NT2/D1 (cell line): ENCODE measurements at regions not wholly inside any gene's neighbourhood (a gene's known extent, or its start where the extent isn't known, plus 50 kb on each side); places are given as distances from the start of the nearest gene placed in this dataset.

ENCODE experiments used
- YY1 ChIP-seq: IDR thresholded peaks from 2 replicates; pipeline ENCODE4 v1.6.1; 2011; ENCODE audit not compliant: insufficient read length, insufficient read depth
- ZNF274 ChIP-seq: IDR thresholded peaks from 2 replicates; pipeline ENCODE4 v1.6.1; 2011; ENCODE audit warnings: mild to moderate bottlenecking, low read depth, low read length

DNA sequence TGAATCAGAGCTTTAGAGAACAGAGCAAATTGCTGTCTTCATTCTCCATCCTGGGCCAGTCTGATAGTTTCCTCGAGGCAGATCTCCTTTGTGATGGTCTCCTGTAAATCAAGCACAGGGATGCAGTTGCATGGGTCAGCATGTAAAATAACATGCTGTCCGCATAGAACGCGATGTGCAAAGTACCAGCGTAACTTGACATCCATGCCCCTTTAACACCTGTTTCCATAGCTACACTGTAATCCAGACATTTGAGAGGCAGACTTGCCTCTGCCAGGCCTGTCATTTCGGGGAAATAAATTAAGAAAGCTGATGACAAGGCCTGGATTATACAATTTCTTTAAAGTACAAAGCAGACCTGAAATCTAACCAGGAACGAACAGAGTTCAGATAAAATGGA lies 413.5 kb downstream of the TLE4 start:
- TF ChIP-seq ZNF274 (no peak), YY1 (no peak)
